ENCODE measurements at regions not wholly inside any gene's neighbourhood (a gene's known extent, or its start where the extent isn't known, plus 50 kb on each side); places are given as distances from the start of the nearest gene placed in this dataset.

- no peak for DNase-seq (ENCODE audit: low read depth)
- Histone ChIP-seq H3K27me3 (ENCODE audit: control insufficient read depth, insufficient read depth, low read length) (peaks cover 2% of the 10 kb centered on the region; the same call in 1 of the 2 replicates), H3K4me3 (ENCODE audit: low read depth, low read length) (no peak overlapping the region), H3K36me3 (ENCODE audit: control insufficient read depth, insufficient read depth, low read length) (no peaks in the 10 kb centered on the region)
- no peak for TF ChIP-seq CTCF (IDR thresholded peaks at IDR 0.05; ENCODE audit: insufficient read depth, low read depth, low read length)
- ChIA-PET CTCF (no interaction called here), POLR2A (no interaction called here)
Observed at GRCh38 chr6:135118134-135118730, 62.9 kb upstream of the MYB start.

- ChIA-PET CTCF (no interaction called here), POLR2A (no interaction called here)
- no peak for TF ChIP-seq CTCF (IDR thresholded peaks at IDR 0.05; ENCODE audit: insufficient read depth, low read depth, low read length)
- H3K4me3 ChIP-seq (ENCODE audit: low read depth, low read length): no peak overlapping the region
- DNase-seq (ENCODE audit: low read depth): no peak
- H3K27me3 ChIP-seq (ENCODE audit: control insufficient read depth, insufficient read depth, low read length): peaks cover 2% of the 10 kb centered on the region; the same call in 1 of the 2 replicates
- H3K36me3 ChIP-seq (ENCODE audit: control insufficient read depth, insufficient read depth, low read length): no peaks in the 10 kb centered on the region
Observed at GRCh38 chr6:135117413-135117968, 62.9 kb upstream of the HBS1L start.

- TF ChIP-seq CTCF (IDR thresholded peaks at IDR 0.05; ENCODE audit: insufficient read depth, low read depth, low read length): no peak
- ChIA-PET POLR2A (no interaction called here), CTCF (interaction anchor here (0.6 kb wide), 1 partner anchor 264 kb away, joined by 3 read pairs; no protein-coding TSS in a partner anchor)
- Histone ChIP-seq H3K36me3 (ENCODE audit: control insufficient read depth, insufficient read depth, low read length) (no peaks in the 10 kb centered on the region), H3K27me3 (ENCODE audit: control insufficient read depth, insufficient read depth, low read length) (peaks cover 2% of the 10 kb centered on the region; the same call in 1 of the 2 replicates), H3K4me3 (ENCODE audit: low read depth, low read length) (no peak overlapping the region)
- no peak for DNase-seq (ENCODE audit: low read depth)
Observed at GRCh38 chr6:135116571-135116970, 61.9 kb upstream of the HBS1L start.

GRCh38 chr6:135115834-135116233 is 61.2 kb upstream of the HBS1L start:
- no peak for DNase-seq (ENCODE audit: low read depth)

GRCh38 chr6:135115411-135115810 is 60.8 kb upstream of the HBS1L start:
- no peaks in the 10 kb centered on the region for H3K36me3 ChIP-seq (ENCODE audit: control insufficient read depth, insufficient read depth, low read length)
- POLR2A ChIA-PET: no interaction called here
- TF ChIP-seq CTCF (IDR thresholded peaks at IDR 0.05; ENCODE audit: insufficient read depth, low read depth, low read length): no peak
- peaks cover 2% of the 10 kb centered on the region; the same call in 1 of the 2 replicates for H3K27me3 ChIP-seq (ENCODE audit: control insufficient read depth, insufficient read depth, low read length)
- CTCF ChIA-PET: no interaction called here
- no peak for DNase-seq (ENCODE audit: low read depth)
- no peak overlapping the region for H3K4me3 ChIP-seq (ENCODE audit: low read depth, low read length)

More at GRCh38 chr6:135115834-135116233, 61.2 kb upstream of the HBS1L start:
- H3K36me3 ChIP-seq (ENCODE audit: control insufficient read depth, insufficient read depth, low read length): no peaks in the 10 kb centered on the region
- TF ChIP-seq CTCF (IDR thresholded peaks at IDR 0.05; ENCODE audit: insufficient read depth, low read depth, low read length): no peak
- peaks cover 2% of the 10 kb centered on the region; the same call in 1 of the 2 replicates for H3K27me3 ChIP-seq (ENCODE audit: control insufficient read depth, insufficient read depth, low read length)
- ChIA-PET POLR2A (no interaction called here), CTCF (interaction anchor here (0.6 kb wide), 1 partner anchor 264 kb away, joined by 3 read pairs; no protein-coding TSS in a partner anchor)
- H3K4me3 ChIP-seq (ENCODE audit: low read depth, low read length): no peak overlapping the region

Data from BJ (cell line).